HEK293T (cell line): ENCODE measurements at regions not wholly inside any gene's neighbourhood (a gene's known extent, or its start where the extent isn't known, plus 50 kb on each side); places are given as distances from the start of the nearest gene placed in this dataset.

ENCODE experiments used
- BHLHE40 ChIP-seq: fragments of 450-650 bp; IDR thresholded peaks from 2 replicates; pipeline ENCODE4 v1.6.1; 2016; ENCODE audit warnings: mild to moderate bottlenecking, moderate library complexity, borderline replicate concordance
- NFRKB ChIP-seq: fragments of 450-650 bp; IDR thresholded peaks from 2 replicates; pipeline ENCODE4 v1.6.1; 2016; ENCODE audit warnings: mild to moderate bottlenecking, moderate library complexity
- ZNF384 ChIP-seq: fragments of 450-650 bp; IDR thresholded peaks from 2 replicates; pipeline ENCODE4 v1.6.1; 2016

DNA sequence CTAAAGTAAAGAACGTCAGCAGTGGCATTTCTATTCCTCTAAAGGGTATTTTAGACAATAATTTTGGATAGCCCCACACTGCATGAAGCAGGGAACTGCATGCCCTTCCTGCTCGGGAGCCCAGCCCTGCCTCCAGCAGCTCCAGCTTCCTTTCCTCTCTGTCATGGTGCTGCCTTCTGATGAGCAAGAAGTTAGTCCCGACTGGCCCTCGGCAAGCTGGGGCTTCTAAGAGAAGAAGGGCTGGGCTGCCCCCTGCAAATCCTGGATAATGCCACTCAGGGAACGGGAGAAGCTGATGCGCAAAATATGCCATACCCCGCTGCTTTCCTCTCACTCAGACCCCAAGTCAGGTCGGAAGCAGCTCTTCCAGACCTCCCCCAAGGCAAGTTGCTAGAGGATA lies 296.4 kb downstream of the ETS1 start:
- TF ChIP-seq NFRKB (no peak), ZNF384 (no peak), BHLHE40 (no peak)
